ENCODE measurements at regions not wholly inside any gene's neighbourhood (a gene's known extent, or its start where the extent isn't known, plus 50 kb on each side); places are given as distances from the start of the nearest gene placed in this dataset.

- Histone ChIP-seq H3K14ac (replicated peaks; ENCODE audit: low read depth, low read length) (no peak overlapping the region), H3K36me3 (ENCODE audit: control insufficient read depth, insufficient read depth, low read length) (no peaks in the 10 kb centered on the region), H3K27me3 (ENCODE audit: control insufficient read depth, insufficient read depth, low read length) (no peaks in the 10 kb centered on the region), H3K9me3 (ENCODE audit: control insufficient read depth, insufficient read depth, low read length) (peaks cover 16% of the 10 kb centered on the region), H3K18ac (ENCODE audit: low read depth, low read length) (no peak overlapping the region), H2BK120ac (ENCODE audit: low read depth, low read length) (no peak overlapping the region), H3K4me1 (ENCODE audit: control insufficient read depth, insufficient read depth, low read length) (no peaks in the 10 kb centered on the region), H2AFZ (replicated peaks; ENCODE audit: low read length, poor library complexity) (no peak overlapping the region), H2BK5ac (ENCODE audit: low read depth, low read length, poor library complexity, severe bottlenecking) (no peak overlapping the region), H4K91ac (ENCODE audit: insufficient read depth, low read depth, low read length) (no peak overlapping the region), H3K4ac (ENCODE audit: low read depth, low read length) (no peak overlapping the region), H3K4me2 (ENCODE audit: low read depth, low read length) (no peak overlapping the region), H3K4me3 (ENCODE audit: insufficient read depth, low read depth, low read length) (no peak overlapping the region), H3K23ac (ENCODE audit: low read depth, low read length) (no peak overlapping the region), H4K5ac (ENCODE audit: low read depth, low read length) (no peak overlapping the region), H4K8ac (ENCODE audit: low read depth in 2 of 2, low read length in 2 of 2) (no peak overlapping the region), H3K27ac (ENCODE audit: insufficient read depth, low read length) (no peak overlapping the region), H2AK9ac (replicated peaks; ENCODE audit: low read depth, low read length, poor library complexity) (no peak overlapping the region), H2AK5ac (ENCODE audit: low read depth, low read length) (no peak overlapping the region), H3K56ac (ENCODE audit: extremely low read depth, insufficient read depth, low read length) (no peak overlapping the region), H2BK15ac (ENCODE audit: low read depth, low read length) (no peak overlapping the region), H3K79me1 (ENCODE audit: low read depth in 1 of 2, low read length in 2 of 2) (no peaks in the 10 kb centered on the region), H4K20me1 (ENCODE audit: insufficient read depth, low read length) (no peaks in the 10 kb centered on the region), H3K9me1 (ENCODE audit: insufficient read depth, low read length) (no peaks in the 10 kb centered on the region), H3K9ac (ENCODE audit: low read depth, low read length) (no peak overlapping the region), H2BK20ac (ENCODE audit: low read depth, low read length) (no peak overlapping the region)
- intact Hi-C loops (cut with micrococcal nuclease) (no loop called here), in situ Hi-C loops (cut with MboI; ENCODE audit: low sequenced_read_pairs) (no loop called here), dilution Hi-C loops (cut with HindIII; ENCODE audit: low sequenced_read_pairs, unreplicated experiment) (no loop called here)
- TF ChIP-seq CEBPB (IDR thresholded peaks at IDR 0.05; ENCODE audit: low read depth, low read length) (no peak), CHD1 (IDR thresholded peaks at IDR 0.05; ENCODE audit: low read depth, low read length) (no peak)
- CTCF ChIA-PET, result no interaction called here
- ATAC-seq (ENCODE audit: low read depth) (no peak), DNase-seq (no peak)
- POLR2A ChIA-PET (ENCODE audit: unreplicated experiment), result no interaction called here
- no TSS peak for BruUV-seq (replicated peaks)
- WGBS, 2 experiments (ENCODE audit: extremely low coverage in 2 of 2, insufficient read length in 1 of 2), result no CpG with 5 or more reads among the region's 1 CpG
These were observed 318.4 kb upstream of the ASIC2 start for GRCh38 chr17:33611532-33611931.

Measured in IMR-90 (cell line).